CD14-positive monocyte (primary cell): ENCODE measurements at regions not wholly inside any gene's neighbourhood (a gene's known extent, or its start where the extent isn't known, plus 50 kb on each side); places are given as distances from the start of the nearest gene placed in this dataset.

Experiments
- DNase-seq, 3 donors: peaks; one replicate each; pipeline ENCODE4 v3.0.0-alpha.2; 2011 to 2022
- H2AFZ ChIP-seq: 2 replicates; pipeline ENCODE4 v1.6.0; 2012; ENCODE audit warnings: mild to moderate bottlenecking, low read depth, low read length, inconsistent platforms; ENCODE audit not compliant: insufficient read depth, poor library complexity, severe bottlenecking
- H3K27ac ChIP-seq, 2 donors: 1 replicate in 1 of 2; 2 replicates in 1 of 2; pipeline ENCODE4 v1.5.1; 2012 to 2013; ENCODE audit warnings: low read length in 2 of 2, control low read depth in 1 of 2, inconsistent platforms in 1 of 2, low read depth in 1 of 2, mild to moderate bottlenecking in 1 of 2
- H3K27me3 ChIP-seq, 2 donors: one replicate each; pipeline versions ENCODE4 v1.6.0 to v1.6.1; 2011 to 2013; ENCODE audit warnings: low read length in 2 of 2; ENCODE audit not compliant: control insufficient read depth in 2 of 2, insufficient read depth in 2 of 2
- H3K36me3 ChIP-seq, 2 donors: replicated peaks in 1 of 2; 1 replicate in 1 of 2; 2 replicates in 1 of 2; pipeline versions ENCODE4 v1.5.1 to v1.6.1; 2012 to 2013; ENCODE audit warnings: low read length in 2 of 2, control low read depth in 1 of 2, inconsistent platforms in 1 of 2, mild to moderate bottlenecking in 1 of 2; ENCODE audit not compliant: insufficient read depth in 2 of 2, control insufficient read depth in 1 of 2
- H3K4me1 ChIP-seq, 2 donors: 1 replicate in 1 of 2; 2 replicates in 1 of 2; pipeline versions ENCODE4 v1.5.1 to v1.6.1; 2012 to 2013; ENCODE audit warnings: low read length in 2 of 2, control low read depth in 1 of 2, inconsistent platforms in 1 of 2, mild to moderate bottlenecking in 1 of 2, moderate library complexity in 1 of 2; ENCODE audit not compliant: insufficient read depth in 2 of 2, control insufficient read depth in 1 of 2
- H3K4me2 ChIP-seq: replicated peaks from 2 replicates; pipeline ENCODE3; 2012; ENCODE audit warnings: low read length, moderate library complexity, mild to moderate bottlenecking; ENCODE audit not compliant: poor library complexity, severe bottlenecking; ENCODE audit errors: extremely low read depth
- H3K4me3 ChIP-seq, 3 experiments: fragments of 200-600 bp in 1 of 3; sonication (generic) in 1 of 3; replicated peaks in 1 of 3; 1 replicate in 2 of 3; 2 replicates in 1 of 3; pipeline ENCODE4 v1.5.1; 2011 to 2013; ENCODE audit warnings: low read length in 3 of 3, mild to moderate bottlenecking in 3 of 3, control low read depth in 2 of 3, low read depth in 2 of 3, inconsistent platforms in 1 of 3, moderate library complexity in 1 of 3
- H3K79me2 ChIP-seq: 2 replicates; pipeline ENCODE4 v1.6.0; 2012; ENCODE audit warnings: mild to moderate bottlenecking, control low read depth, inconsistent platforms, low read length, moderate library complexity; ENCODE audit not compliant: insufficient read depth
- H3K9ac ChIP-seq: 2 replicates; pipeline ENCODE4 v1.6.0; 2017; ENCODE audit warnings: low read length, mild to moderate bottlenecking; ENCODE audit not compliant: insufficient read depth, poor library complexity, severe bottlenecking
- H3K9me3 ChIP-seq, 2 donors: replicated peaks in 1 of 2; 1 replicate in 1 of 2; 2 replicates in 1 of 2; pipeline versions ENCODE4 v1.5.1 to v1.6.1; 2012 to 2013; ENCODE audit warnings: low read length in 2 of 2, control low read depth in 1 of 2; ENCODE audit not compliant: control insufficient read depth in 1 of 2, insufficient read depth in 1 of 2
- H4K20me1 ChIP-seq: 2 replicates; pipeline ENCODE4 v1.6.0; 2012; ENCODE audit warnings: mild to moderate bottlenecking, low read length, control low read depth, moderate library complexity; ENCODE audit not compliant: insufficient read depth
- H3K27ac Mint-ChIP-seq, 7 donors: one replicate each; pipeline ENCODE4 v1.8.0; 2020; ENCODE audit warnings: mild to moderate bottlenecking in 7 of 7, mixed read lengths in 7 of 7, moderate library complexity in 6 of 7, inconsistent platforms in 2 of 7
- H3K27me3 Mint-ChIP-seq, 3 donors: one replicate each; pipeline ENCODE4 v1.8.0; 2021 to 2022; ENCODE audit warnings: low read depth in 3 of 3, mild to moderate bottlenecking in 3 of 3, mixed read lengths in 3 of 3, moderate library complexity in 3 of 3, inconsistent platforms in 1 of 3
- H3K36me3 Mint-ChIP-seq, 2 donors: one replicate each; pipeline ENCODE4 v1.8.0; 2020; ENCODE audit warnings: mixed read lengths in 2 of 2, inconsistent platforms in 1 of 2, mild to moderate bottlenecking in 1 of 2
- H3K4me1 Mint-ChIP-seq: one replicate; pipeline ENCODE4 v1.8.0; 2020; ENCODE audit warnings: mild to moderate bottlenecking, mixed read lengths
- H3K4me3 Mint-ChIP-seq, 2 donors: one replicate each; pipeline ENCODE4 v1.8.0; 2020; ENCODE audit warnings: mild to moderate bottlenecking in 2 of 2, mixed read lengths in 2 of 2, moderate library complexity in 1 of 2
- H3K9me3 Mint-ChIP-seq, 7 donors: one replicate each; pipeline ENCODE4 v1.8.0; 2020 to 2022; ENCODE audit warnings: mixed read lengths in 7 of 7, mild to moderate bottlenecking in 6 of 7, moderate library complexity in 6 of 7, inconsistent platforms in 2 of 7
- CTCF ChIP-seq: fragments of 200-600 bp; IDR thresholded peaks from one replicate; pipeline ENCODE4 v1.8.0; 2022; ENCODE audit warnings: antibody characterized with exemption, mild to moderate bottlenecking
- WGBS: methylation state at CpG from one replicate; pipeline ENCODE4 v1.1.5; 2013; ENCODE audit warnings: missing lambda C conversion rate; ENCODE audit not compliant: insufficient coverage; 5-methylcytosine and 5-hydroxymethylcytosine counted together
- intact Hi-C, 2 donors: fragments of 100-400 bp; cut with micrococcal nuclease; formaldehyde crosslinking; loops; one replicate each; pipeline versions ENCODE4 v1.15.0 to v1.15.1; 2023

GRCh38 chr2:147110317-147110716 lies 734.5 kb upstream of the ACVR2A start:
- H3K27ac Mint-ChIP-seq: no peak overlapping the region
- no peak overlapping the region for H3K4me3 Mint-ChIP-seq
- WGBS: 60% methylated on average over 1 of the region's 4 CpGs
- Histone ChIP-seq H3K9me3 (peaks cover 0 to 5% of the 10 kb centered on the region in 2 donors), H3K27me3 (no peaks in the 10 kb centered on the region), H3K27ac (no peak overlapping the region), H3K4me3 (no peak overlapping the region), H3K9ac (no peak overlapping the region), H2AFZ (no peak overlapping the region), H3K36me3 (no peaks in the 10 kb centered on the region), H4K20me1 (no peaks in the 10 kb centered on the region), H3K79me2 (no peaks in the 10 kb centered on the region), H3K4me1 (no peaks in the 10 kb centered on the region), H3K4me2 (no peak overlapping the region)
- no peak for TF ChIP-seq CTCF
- intact Hi-C loops: no loop called here
- H3K36me3 Mint-ChIP-seq: no peaks in the 10 kb centered on the region
- H3K9me3 Mint-ChIP-seq: peaks cover 2 to 9% (median 4%) of the 10 kb centered on the region in 7 donors
- H3K27me3 Mint-ChIP-seq: no peaks in the 10 kb centered on the region
- DNase-seq: no peak
- no peaks in the 10 kb centered on the region for H3K4me1 Mint-ChIP-seq

- Mint-ChIP-seq H3K9me3 (peaks cover 2 to 9% (median 4%) of the 10 kb centered on the region in 7 donors), H3K4me3 (no peak overlapping the region), H3K27ac (no peak overlapping the region), H3K27me3 (no peaks in the 10 kb centered on the region), H3K4me1 (no peaks in the 10 kb centered on the region), H3K36me3 (no peaks in the 10 kb centered on the region)
- no peaks in the 10 kb centered on the region for H3K79me2 ChIP-seq
- no peak for TF ChIP-seq CTCF
- WGBS: no CpG with 5 or more reads among the region's 2 CpGs
- no peak for DNase-seq
- H3K36me3 ChIP-seq: no peaks in the 10 kb centered on the region
- H3K9ac ChIP-seq: no peak overlapping the region
- no peak overlapping the region for H2AFZ ChIP-seq
- no peaks in the 10 kb centered on the region for H4K20me1 ChIP-seq
- no peak overlapping the region for H3K4me3 ChIP-seq
- no peak overlapping the region for H3K4me2 ChIP-seq
- intact Hi-C loops: no loop called here
- H3K27ac ChIP-seq: no peak overlapping the region
- H3K9me3 ChIP-seq: peaks cover 0 to 5% of the 10 kb centered on the region in 2 donors
- H3K4me1 ChIP-seq: no peaks in the 10 kb centered on the region
- no peaks in the 10 kb centered on the region for H3K27me3 ChIP-seq
Observed at GRCh38 chr2:147109291-147109690, 735.5 kb upstream of the ACVR2A start.
